HG02759 (cell line): ENCODE measurements at regions not wholly inside any gene's neighbourhood (a gene's known extent, or its start where the extent isn't known, plus 50 kb on each side); places are given as distances from the start of the nearest gene placed in this dataset.
"Not testable (repeated sequence)": the region's sequence is repeated elsewhere in the genome, so short reads cannot be mapped to it uniquely, and the experiment has no call there.

Source experiments
- ATAC-seq: cut with Tn5 transposase; IDR thresholded peaks from one replicate; pipeline ENCODE4 v1.9.1; 2021; ENCODE audit warnings: mild to moderate bottlenecking, moderate library complexity; ENCODE audit not compliant: unreplicated experiment

- no peak for ATAC-seq
Observed at GRCh38 chr12:4158306-4158705, 115.3 kb upstream of the CCND2 start.

DNA sequence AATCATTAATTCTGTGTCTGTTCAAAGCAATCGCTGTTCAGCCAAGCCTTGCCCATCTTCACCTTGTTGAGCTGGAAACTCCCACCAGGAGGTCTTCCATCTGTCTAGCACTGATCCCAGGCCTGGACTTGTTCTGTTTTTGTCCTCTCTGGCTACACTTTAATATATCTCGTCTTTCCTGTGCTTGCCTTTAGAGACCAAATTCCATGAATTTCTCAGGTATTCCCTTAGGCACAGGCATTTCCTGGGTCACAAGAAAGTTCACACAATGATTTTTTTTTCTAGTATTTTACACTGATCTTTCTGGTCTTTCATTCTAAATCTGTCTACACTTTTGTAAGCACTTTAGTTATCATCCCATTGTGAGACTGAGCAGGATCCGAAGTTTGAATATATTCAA is 116.4 kb upstream of the CCND2 start:
- no peak for ATAC-seq

GRCh38 chr12:4156317-4156716 is 117.2 kb upstream of the CCND2 start:
- no peak for ATAC-seq

GRCh38 chr12:4154672-4155225 is 118.8 kb upstream of the CCND2 start:
- ATAC-seq, result no peak

DNA sequence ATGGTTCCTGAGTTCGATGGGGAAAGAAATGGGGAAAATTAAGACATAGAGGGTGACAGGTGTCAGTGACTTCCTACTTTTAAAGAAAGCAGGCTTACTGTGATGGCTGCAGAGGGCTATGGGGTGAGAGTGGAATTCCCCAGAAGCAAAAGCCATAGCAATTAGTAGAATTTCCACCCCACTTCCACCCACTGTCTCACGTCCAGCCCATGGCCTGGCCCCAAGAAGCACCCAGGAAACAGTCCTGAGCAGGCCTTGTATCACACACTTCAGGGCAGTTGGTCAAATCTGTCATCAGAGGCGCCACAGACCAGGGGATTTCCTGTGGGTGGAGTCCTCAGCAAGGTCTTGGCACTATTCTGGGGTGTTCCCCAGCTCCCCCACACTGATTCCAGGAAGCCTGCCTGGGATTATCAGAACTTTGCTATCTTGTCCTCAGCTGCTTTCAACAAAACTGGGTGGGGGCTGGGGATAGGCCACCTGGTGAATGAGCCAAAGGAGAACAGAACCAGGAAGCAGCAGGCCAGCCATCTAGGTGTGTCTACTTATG is 120.1 kb upstream of the CCND2 start:
- ATAC-seq, result peak; percentile 82

- ATAC-seq, result no peak
Observed at GRCh38 chr12:4152145-4152795, 121.3 kb upstream of the CCND2 start.

GRCh38 chr12:4151362-4152121 is 122.0 kb upstream of the CCND2 start:
- no peak for ATAC-seq

- ATAC-seq, result not testable (repeated sequence)
Observed at GRCh38 chr12:4150355-4150754, 123.2 kb upstream of the CCND2 start.

GRCh38 chr12:4148418-4149056 is 125.0 kb upstream of the CCND2 start:
- ATAC-seq, result peak; percentile 62

DNA sequence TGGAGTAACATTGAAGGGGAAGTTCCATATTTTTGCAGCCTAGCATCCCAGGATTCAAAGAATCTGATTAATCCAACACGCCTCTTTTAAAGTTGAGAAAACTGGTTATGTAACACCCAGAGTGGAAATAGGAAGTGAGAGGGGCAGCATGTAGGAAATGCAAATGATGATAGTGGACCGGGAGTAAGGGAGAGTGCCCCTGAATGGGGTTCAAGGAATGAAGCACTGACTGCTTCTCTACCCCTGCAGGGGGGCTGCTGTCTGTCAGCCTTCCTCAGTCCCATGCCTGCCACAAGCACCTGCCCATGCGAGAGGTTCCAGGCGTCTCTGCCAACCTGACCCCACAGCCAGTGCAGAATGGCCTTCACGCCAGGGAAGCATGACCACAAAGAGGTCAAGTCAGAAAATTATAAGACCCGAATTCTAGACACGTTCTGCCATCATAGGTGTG is 126.5 kb upstream of the CCND2 start:
- ATAC-seq, result no peak

DNA sequence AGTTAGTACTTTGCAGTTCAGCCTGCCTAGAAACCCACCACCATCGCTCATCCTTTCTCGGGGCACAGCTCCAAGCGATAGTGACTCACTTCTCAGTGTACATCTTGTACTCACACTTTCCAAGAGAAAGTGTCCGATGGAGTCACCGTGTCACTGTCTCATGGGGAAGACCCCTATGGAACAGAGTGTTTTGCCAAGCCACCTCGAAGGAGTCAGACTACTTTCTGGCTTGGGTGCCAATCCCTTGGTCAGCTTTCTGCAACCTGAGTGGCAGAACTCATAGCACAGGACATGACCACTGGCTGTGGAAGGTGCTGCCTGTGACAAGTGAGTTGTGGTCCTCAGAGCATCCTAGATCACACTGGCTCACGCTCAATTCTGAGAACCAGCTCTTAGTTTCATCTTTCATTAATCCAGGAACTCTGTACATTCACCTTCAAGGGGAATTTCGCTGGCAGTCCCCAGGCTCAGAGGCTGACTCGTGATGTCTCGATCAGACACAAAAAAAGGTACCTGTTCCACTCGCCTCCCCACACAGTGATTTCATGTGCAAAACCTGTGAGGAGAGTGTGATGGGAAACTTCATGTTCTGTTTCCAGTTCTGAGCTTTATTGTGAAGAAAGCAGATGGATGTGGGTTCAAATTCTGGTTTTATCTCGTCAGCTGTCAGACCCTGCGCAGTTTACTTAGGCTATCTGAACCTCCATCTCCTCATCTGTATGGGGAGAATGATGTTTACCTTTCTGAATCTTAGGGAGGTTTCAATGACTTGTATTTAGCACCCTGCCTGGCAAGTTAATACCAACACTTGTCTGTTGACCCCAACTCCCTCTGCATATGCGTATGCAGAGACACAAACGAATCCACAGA is 127.3 kb upstream of the CCND2 start:
- ATAC-seq, result peak; percentile 25

DNA sequence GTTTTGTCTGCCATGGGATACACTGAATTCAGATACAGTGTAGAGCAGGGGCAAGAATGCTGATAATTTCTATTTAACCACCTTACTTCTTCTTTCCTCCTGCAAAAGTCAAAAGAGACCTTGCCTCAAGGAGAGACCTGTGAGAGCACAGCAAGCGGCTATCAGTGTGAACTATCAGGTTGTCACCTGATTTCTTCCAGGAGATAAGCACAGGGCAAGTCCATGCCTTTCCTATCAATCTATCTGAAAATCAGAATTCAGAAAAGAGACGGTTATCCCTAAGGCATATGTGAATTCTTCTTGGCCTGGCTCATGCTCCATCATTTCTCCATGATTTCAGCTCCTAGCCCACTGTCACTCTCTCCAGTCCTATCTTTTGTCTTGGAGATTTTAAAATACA is 128.9 kb upstream of the CCND2 start:
- ATAC-seq, result no peak

GRCh38 chr12:4143896-4144295 is 129.7 kb upstream of the CCND2 start:
- no peak for ATAC-seq

DNA sequence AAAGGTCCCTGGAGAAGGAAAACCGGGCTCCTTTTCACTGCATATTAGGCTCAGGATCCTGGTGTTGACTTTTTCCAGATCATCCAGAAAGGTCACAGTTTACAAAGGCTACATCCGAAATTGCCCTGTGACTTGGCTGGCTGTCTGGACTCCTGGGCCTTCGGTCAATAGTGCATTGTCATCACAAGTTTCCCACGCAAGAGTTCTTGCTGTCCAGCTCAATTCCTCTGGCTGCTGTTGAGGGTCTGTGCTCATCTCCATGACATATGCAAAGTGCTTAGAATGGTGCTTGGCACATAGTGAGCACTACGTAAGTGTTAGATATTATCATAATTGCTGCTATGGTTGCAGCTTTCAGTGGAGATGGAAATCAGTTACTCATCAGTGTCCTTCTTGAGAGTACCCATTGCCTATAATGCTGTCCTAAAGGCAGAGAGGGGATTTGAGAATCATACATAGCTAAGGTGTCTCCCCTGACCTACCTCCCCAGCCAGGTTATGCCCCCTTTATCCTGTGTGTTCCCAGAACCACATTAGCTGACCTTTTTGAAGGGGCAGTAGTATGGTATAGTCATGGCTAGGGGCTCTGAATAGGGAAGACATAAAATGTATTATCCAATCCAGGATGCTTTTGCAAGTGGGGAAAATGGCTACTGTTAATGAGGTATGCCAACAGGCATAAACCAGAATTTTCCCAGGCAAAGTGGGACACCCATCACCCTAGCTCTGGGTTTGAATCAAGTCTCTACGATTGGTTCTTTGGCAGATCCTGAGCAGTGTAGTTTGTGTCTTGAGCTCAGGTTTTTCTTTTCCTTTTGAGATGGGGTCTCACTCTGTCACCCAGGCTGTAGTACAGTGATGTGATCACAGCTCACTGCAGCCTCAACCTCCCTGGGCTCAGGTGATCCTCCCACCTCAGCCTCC is 132.0 kb upstream of the CCND2 start:
- no peak for ATAC-seq

DNA sequence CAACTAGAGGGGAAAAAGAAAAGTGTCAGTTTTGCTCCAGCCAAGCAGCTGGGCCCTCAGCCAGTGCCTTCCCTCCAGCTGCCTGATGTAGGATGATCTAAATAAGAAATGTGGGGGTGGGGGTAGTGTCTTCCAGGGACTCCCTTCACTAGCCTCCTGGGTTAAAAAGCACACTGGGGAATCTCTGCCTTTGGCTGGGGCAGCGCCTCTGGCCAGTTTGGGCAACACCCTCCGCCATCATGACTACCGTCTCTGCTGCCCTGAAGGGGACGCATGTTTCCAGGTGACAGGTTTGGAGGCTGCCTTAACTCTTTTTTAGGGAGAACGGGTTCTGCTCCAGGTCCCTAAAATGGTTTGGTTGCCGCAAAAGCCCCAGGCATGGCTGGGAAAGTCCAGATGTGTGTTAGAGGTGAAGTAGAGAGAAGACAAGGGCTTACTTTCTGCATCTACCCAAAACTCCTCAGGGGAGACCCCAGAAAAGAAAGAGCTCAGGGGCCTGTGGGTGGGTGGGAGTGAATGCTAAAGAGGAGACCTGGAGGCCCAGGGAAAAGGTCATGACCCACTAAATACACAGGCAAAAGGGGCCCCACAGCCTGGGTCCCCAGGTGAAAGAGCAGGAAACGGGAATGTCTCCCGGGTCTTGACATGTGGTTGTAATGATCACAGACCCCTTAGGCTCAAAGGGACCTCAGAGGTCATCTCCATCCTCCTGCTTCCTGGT is 132.8 kb upstream of the CCND2 start:
- ATAC-seq, result no peak

DNA sequence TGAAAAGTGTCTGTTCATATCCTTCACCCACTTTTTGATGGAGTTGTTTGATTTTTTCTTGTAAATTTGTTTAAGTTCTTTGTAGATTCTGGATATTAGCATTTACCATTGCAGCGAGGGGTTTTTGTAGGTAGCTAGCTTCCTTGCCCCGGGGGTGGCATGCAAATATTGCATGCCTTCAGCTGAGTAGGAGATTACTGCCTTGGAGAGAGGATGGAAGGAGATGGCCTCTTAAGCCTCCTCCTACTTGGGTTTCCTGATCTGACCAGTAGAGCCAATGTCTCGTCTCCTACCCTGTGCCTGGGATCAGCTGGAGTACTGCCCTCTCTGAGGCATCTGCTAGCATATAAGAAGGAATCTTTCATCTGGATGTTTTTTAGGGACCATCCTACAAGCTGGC is 134.4 kb upstream of the CCND2 start:
- ATAC-seq, result no peak

DNA sequence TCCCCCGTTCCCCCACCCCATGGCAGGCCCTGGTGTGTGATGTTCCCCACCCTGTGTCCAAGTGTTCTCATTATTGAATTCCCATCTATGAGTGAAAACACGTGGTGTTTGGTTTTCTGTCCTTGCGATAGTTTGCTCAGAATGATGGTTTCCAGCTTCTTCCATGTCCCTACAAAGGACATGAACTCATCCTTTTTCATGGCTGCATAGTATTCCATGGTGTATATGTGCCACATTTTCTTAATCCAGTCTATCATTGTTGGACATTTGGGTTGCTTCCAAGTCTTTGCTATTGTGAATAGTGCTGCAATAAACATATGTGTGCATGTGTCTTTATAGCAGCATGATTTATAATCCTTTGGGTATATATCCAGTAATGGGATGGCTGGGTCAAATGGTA is 135.0 kb upstream of the CCND2 start:
- not testable (repeated sequence) for ATAC-seq

DNA sequence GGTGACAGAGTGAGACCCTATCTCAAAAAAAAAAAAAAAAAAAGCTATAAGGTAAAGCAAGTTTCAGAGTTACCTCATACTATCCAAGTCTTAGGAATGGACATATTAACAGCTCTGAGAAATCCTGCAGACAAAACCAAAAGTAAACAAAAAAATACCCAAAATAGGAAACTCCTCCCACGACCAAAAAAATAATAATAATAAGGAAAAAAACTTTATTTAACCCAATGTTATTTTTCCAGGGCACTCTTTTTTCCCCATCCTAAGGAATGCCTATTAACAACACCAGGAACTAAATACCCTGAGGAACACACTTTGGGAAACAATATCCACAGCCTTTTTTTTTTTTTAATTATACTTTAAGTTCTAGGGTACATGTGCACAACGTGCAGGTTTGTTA is 135.5 kb upstream of the CCND2 start:
- no peak for ATAC-seq

DNA sequence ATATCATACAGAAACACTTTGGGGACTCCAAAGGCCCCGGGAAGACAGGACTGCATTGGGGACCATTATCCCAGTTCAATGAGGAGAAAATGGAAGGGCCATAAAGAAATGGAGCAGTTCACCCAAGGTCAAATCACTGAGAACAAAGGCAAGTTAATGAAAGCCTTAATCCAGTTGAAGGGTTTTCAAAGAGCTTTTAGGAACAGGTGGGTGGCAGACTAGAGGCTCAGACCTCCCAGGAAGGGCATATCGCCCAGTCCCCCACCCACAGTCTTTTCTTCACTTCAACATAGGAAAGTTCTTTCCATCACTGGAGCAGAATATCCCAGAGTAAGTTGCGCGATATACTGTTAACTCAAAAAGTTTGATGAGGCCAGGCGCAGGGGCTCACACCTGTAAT is 136.1 kb upstream of the CCND2 start:
- no peak for ATAC-seq
